ENCODE measurements at regions not wholly inside any gene's neighbourhood (a gene's known extent, or its start where the extent isn't known, plus 50 kb on each side); places are given as distances from the start of the nearest gene placed in this dataset.

DNA sequence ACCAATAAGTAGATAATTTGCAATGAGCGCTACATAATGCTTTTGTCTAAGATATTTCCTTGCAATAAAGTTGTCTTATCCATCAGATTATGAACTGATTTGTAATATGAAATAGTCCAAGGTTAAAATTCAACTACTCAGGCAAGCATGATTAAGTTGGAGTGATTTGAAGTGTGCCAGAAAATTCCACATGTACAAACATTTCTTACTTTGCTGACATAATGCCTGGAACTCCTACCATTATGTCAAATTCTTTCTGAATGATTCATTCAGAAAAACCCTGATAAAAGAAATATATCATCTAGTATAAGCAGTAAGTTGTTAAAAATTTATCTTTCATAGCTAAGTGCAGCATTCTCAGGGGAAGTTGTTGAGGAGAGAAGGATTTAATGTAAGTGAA, 87.3 kb downstream of the CBLN2 start:
- no peak for TF ChIP-seq GATA3 (IDR thresholded peaks at IDR 0.05; ENCODE audit: low read depth, low read length)
- no peak for TF ChIP-seq GATA2 (IDR thresholded peaks at IDR 0.05; ENCODE audit: low read depth, low read length)
